ENCODE measurements at regions not wholly inside any gene's neighbourhood (a gene's known extent, or its start where the extent isn't known, plus 50 kb on each side); places are given as distances from the start of the nearest gene placed in this dataset.
"Not testable (repeated sequence)": the region's sequence is repeated elsewhere in the genome, so short reads cannot be mapped to it uniquely, and the experiment has no call there.

- no peak for DNase-seq
Observed at GRCh38 chr1:189970331-189971230, 507.1 kb downstream of the BRINP3 start.

GRCh38 chr1:189971656-189972055 is 506.0 kb downstream of the BRINP3 start:
- DNase-seq: no peak

- no peak for DNase-seq
Observed at GRCh38 chr1:189977184-189977583, 500.5 kb downstream of the BRINP3 start.

- no peak for DNase-seq
Observed at GRCh38 chr1:189983166-189983890, 494.3 kb downstream of the BRINP3 start.

- no peak for DNase-seq
Observed at GRCh38 chr1:189986516-189986915, 491.1 kb downstream of the BRINP3 start.

GRCh38 chr1:189987509-189987908 is 490.2 kb downstream of the BRINP3 start:
- DNase-seq: no peak

- no peak for DNase-seq
Observed at GRCh38 chr1:189992856-189993255, 484.8 kb downstream of the BRINP3 start.

GRCh38 chr1:190000365-190000872 is 477.2 kb downstream of the BRINP3 start:
- DNase-seq: no peak

GRCh38 chr1:190001187-190001586 is 476.5 kb downstream of the BRINP3 start:
- DNase-seq: no peak

- DNase-seq: no peak
Observed at GRCh38 chr1:190003376-190003775, 474.3 kb downstream of the BRINP3 start.

- DNase-seq: no peak
Observed at GRCh38 chr1:190011585-190011984, 466.1 kb downstream of the BRINP3 start.

GRCh38 chr1:190019151-190019550 is 458.5 kb downstream of the BRINP3 start:
- DNase-seq: not testable (repeated sequence)

GRCh38 chr1:190019717-190020116 is 457.9 kb downstream of the BRINP3 start:
- no peak for DNase-seq

GRCh38 chr1:190022709-190023108 is 455.0 kb downstream of the BRINP3 start:
- peak in 1 of 2 experiments; percentile 3 for DNase-seq

GRCh38 chr1:190029441-190029840 is 448.2 kb downstream of the BRINP3 start:
- DNase-seq: no peak

- no peak for DNase-seq
Observed at GRCh38 chr1:190043655-190044054, 434.0 kb downstream of the BRINP3 start.

GRCh38 chr1:190046231-190046630 is 431.4 kb downstream of the BRINP3 start:
- DNase-seq: no peak
